Kidney epithelial cell (primary cell): ENCODE measurements at regions not wholly inside any gene's neighbourhood (a gene's known extent, or its start where the extent isn't known, plus 50 kb on each side); places are given as distances from the start of the nearest gene placed in this dataset.

ENCODE experiments used
- DNase-seq: peaks from one replicate; pipeline ENCODE4 v3.0.0-alpha.2; 2010; ENCODE audit warnings: low read depth
- H3K27me3 ChIP-seq: 2 replicates; pipeline ENCODE4 v1.6.0; 2011; ENCODE audit warnings: low read length; ENCODE audit not compliant: control insufficient read depth, insufficient read depth
- H3K36me3 ChIP-seq: 2 replicates; pipeline ENCODE4 v1.5.1; 2011; ENCODE audit warnings: low read length; ENCODE audit not compliant: control insufficient read depth, insufficient read depth
- H3K4me3 ChIP-seq: 2 replicates; pipeline ENCODE4 v1.5.1; 2011; ENCODE audit warnings: low read depth, mild to moderate bottlenecking, control low read depth, low read length
- CTCF ChIP-seq: IDR thresholded peaks from 2 replicates; pipeline ENCODE4 v1.5.1; 2011; ENCODE audit warnings: mild to moderate bottlenecking, moderate library complexity, low read length, control low read depth, inconsistent platforms; ENCODE audit not compliant: insufficient read depth, poor library complexity, severe bottlenecking

- DNase-seq = no peak
- no peak for TF ChIP-seq CTCF
- Histone ChIP-seq H3K36me3 (no peaks in the 10 kb centered on the region), H3K4me3 (no peak overlapping the region), H3K27me3 (no peaks in the 10 kb centered on the region)
Observed at GRCh38 chr19:29067831-29068230, 145.1 kb downstream of the UQCRFS1 start.

GRCh38 chr19:29062475-29063435 is 150.2 kb downstream of the UQCRFS1 start:
- no peak for TF ChIP-seq CTCF
- H3K36me3 ChIP-seq = no peaks in the 10 kb centered on the region
- no peak for DNase-seq

GRCh38 chr19:29060813-29061364 is 152.1 kb downstream of the UQCRFS1 start:
- no peaks in the 10 kb centered on the region for H3K27me3 ChIP-seq
- DNase-seq = no peak
- no peaks in the 10 kb centered on the region for H3K36me3 ChIP-seq
- no peak overlapping the region for H3K4me3 ChIP-seq
- TF ChIP-seq CTCF = no peak

More at GRCh38 chr19:29062475-29063435, 150.2 kb downstream of the UQCRFS1 start:
- H3K27me3 ChIP-seq = no peaks in the 10 kb centered on the region
- H3K4me3 ChIP-seq = no peak overlapping the region

GRCh38 chr19:29056535-29056934 is 156.4 kb downstream of the UQCRFS1 start:
- DNase-seq = no peak
- Histone ChIP-seq H3K36me3 (no peaks in the 10 kb centered on the region), H3K27me3 (no peaks in the 10 kb centered on the region), H3K4me3 (no peak overlapping the region)
- TF ChIP-seq CTCF = no peak

- TF ChIP-seq CTCF = no peak
- DNase-seq = no peak
- H3K4me3 ChIP-seq = no peak overlapping the region
- H3K36me3 ChIP-seq = no peaks in the 10 kb centered on the region
- H3K27me3 ChIP-seq = no peaks in the 10 kb centered on the region
Observed at GRCh38 chr19:29054886-29055675, 157.9 kb downstream of the UQCRFS1 start.
